H1 (cell line): ENCODE measurements at regions not wholly inside any gene's neighbourhood (a gene's known extent, or its start where the extent isn't known, plus 50 kb on each side); places are given as distances from the start of the nearest gene placed in this dataset.

Experiments
- CTCF ChIA-PET: fragments of 300-600 bp; sonication (Branson Sonifier 250); formaldehyde crosslinking; loops from one replicate; lab custom pipeline; 2021; ENCODE audit not compliant: partially characterized antibody; lab: Charles Lee
- POLR2A ChIA-PET: fragments of 300-600 bp; sonication (Branson Sonifier 250); formaldehyde crosslinking; loops from one replicate; lab custom pipeline; 2021; ENCODE audit warnings: inconsistent platforms; ENCODE audit not compliant: partially characterized antibody; lab: Charles Lee
- DNase-seq, 2 experiments: peaks; one replicate each; pipeline versions ENCODE4 v3.0.0 to v3.0.0-alpha.2; 2010 to 2022; ENCODE audit warnings: low spot score in 2 of 2, low read depth in 1 of 2, mixed read lengths in 1 of 2
- FAIRE-seq: peaks from 2 replicates; lab custom pipeline; 2011; peaks lifted over from hg19 to GRCh38; lab: Jason Lieb, UNC
- H2AFZ ChIP-seq: 2 replicates; pipeline ENCODE4 v1.8.1; 2012; ENCODE audit warnings: low read length, inconsistent platforms
- H2AK5ac ChIP-seq: 2 replicates; pipeline ENCODE4 v1.6.1; 2013; ENCODE audit warnings: low read depth, low read length
- H2BK120ac ChIP-seq: replicated peaks from 2 replicates; pipeline ENCODE3; 2013; ENCODE audit warnings: low read depth, low read length, inconsistent platforms
- H2BK12ac ChIP-seq: 2 replicates; pipeline ENCODE4 v1.6.1; 2013; ENCODE audit warnings: low read depth, low read length
- H2BK15ac ChIP-seq: 2 replicates; pipeline ENCODE4 v1.6.1; 2013; ENCODE audit warnings: low read length
- H2BK20ac ChIP-seq: 2 replicates; pipeline ENCODE4 v1.6.1; 2013; ENCODE audit warnings: low read length
- H2BK5ac ChIP-seq: 2 replicates; pipeline ENCODE4 v1.6.1; 2013; ENCODE audit warnings: low read depth, low read length
- H3K14ac ChIP-seq: 2 replicates; pipeline ENCODE4 v1.6.1; 2013; ENCODE audit warnings: inconsistent platforms; ENCODE audit not compliant: insufficient read length
- H3K18ac ChIP-seq: 2 replicates; pipeline ENCODE4 v1.6.1; 2013; ENCODE audit warnings: low read length; ENCODE audit errors: extremely low read depth
- H3K23ac ChIP-seq: 2 replicates; pipeline ENCODE4 v1.6.1; 2013; ENCODE audit warnings: inconsistent platforms; ENCODE audit not compliant: insufficient read length
- H3K23me2 ChIP-seq: 2 replicates; pipeline ENCODE4 v1.6.1; 2013; ENCODE audit warnings: low read depth, low read length
- H3K27ac ChIP-seq: 2 replicates; pipeline ENCODE4 v1.6.1; 2011; ENCODE audit warnings: low read depth, low read length, inconsistent platforms
- H3K27me3 ChIP-seq, 4 experiments: replicated peaks in 1 of 4; 1 replicate in 1 of 4; 2 replicates in 3 of 4; pipeline versions ENCODE4 v1.6.1 to v1.8.1; 2011 to 2013; ENCODE audit warnings: low read length in 3 of 4, mild to moderate bottlenecking in 3 of 4, inconsistent platforms in 2 of 4, mixed read lengths in 2 of 4, moderate library complexity in 1 of 4; ENCODE audit not compliant: control insufficient read depth in 3 of 4, insufficient read depth in 3 of 4; ENCODE audit errors: extremely low read depth in 1 of 4
- H3K36me3 ChIP-seq, 4 experiments: 2 replicates each; pipeline versions ENCODE4 v1.6.1 to v1.8.1; 2011 to 2013; ENCODE audit warnings: mild to moderate bottlenecking in 4 of 4, low read length in 3 of 4, moderate library complexity in 2 of 4, control low read depth in 1 of 4, inconsistent platforms in 1 of 4; ENCODE audit not compliant: insufficient read depth in 4 of 4, control insufficient read depth in 2 of 4
- H3K4ac ChIP-seq: replicated peaks from 2 replicates; pipeline ENCODE3; 2013; ENCODE audit warnings: low read length, low read depth, mixed read lengths, inconsistent platforms; ENCODE audit not compliant: insufficient read length
- H3K4me1 ChIP-seq, 4 experiments: replicated peaks in 1 of 4; 1 replicate in 1 of 4; 2 replicates in 3 of 4; pipeline versions ENCODE4 v1.6.1 to v1.8.1; 2011 to 2013; ENCODE audit warnings: low read length in 3 of 4, inconsistent platforms in 2 of 4, mixed read lengths in 1 of 4; ENCODE audit not compliant: insufficient read depth in 4 of 4, control insufficient read depth in 3 of 4
- H3K4me2 ChIP-seq, 2 experiments: 2 replicates each; pipeline versions ENCODE4 v1.6.1 to v1.8.1; 2011 to 2013; ENCODE audit warnings: low read depth in 2 of 2, low read length in 2 of 2, control low read depth in 1 of 2, inconsistent platforms in 1 of 2, mild to moderate bottlenecking in 1 of 2; ENCODE audit not compliant: insufficient read depth in 1 of 2
- H3K4me3 ChIP-seq, 4 experiments: fragments of 200-600, 300-600 bp in 1 of 4; sonication (generic), shearing (Covaris generic), sonication (Bioruptor Twin) in 1 of 4; 2 replicates each; pipeline versions ENCODE4 v1.5.1 to v1.8.1; 2011 to 2016; ENCODE audit warnings: low read length in 4 of 4, low read depth in 3 of 4, control low read depth in 2 of 4, inconsistent platforms in 2 of 4, mild to moderate bottlenecking in 2 of 4, mixed read lengths in 1 of 4, moderate library complexity in 1 of 4; ENCODE audit not compliant: insufficient read depth in 2 of 4; ENCODE audit errors: extremely low read depth in 1 of 4
- H3K56ac ChIP-seq: replicated peaks from 2 replicates; pipeline ENCODE3; 2013; ENCODE audit warnings: low read depth, mild to moderate bottlenecking, mixed read lengths, low read length, inconsistent platforms; ENCODE audit not compliant: insufficient read length
- H3K79me1 ChIP-seq: 2 replicates; pipeline ENCODE4 v1.6.1; 2013; ENCODE audit warnings: low read depth, low read length, control low read depth
- H3K79me2 ChIP-seq, 2 experiments: 2 replicates each; pipeline versions ENCODE4 v1.6.1 to v1.8.1; 2012 to 2013; ENCODE audit warnings: low read length in 2 of 2, mild to moderate bottlenecking in 2 of 2, inconsistent platforms in 1 of 2; ENCODE audit not compliant: insufficient read depth in 2 of 2, control insufficient read depth in 1 of 2
- H3K9ac ChIP-seq, 4 experiments: replicated peaks in 1 of 4; 1 replicate in 1 of 4; 2 replicates in 3 of 4; pipeline versions ENCODE4 v1.6.1 to v1.8.1; 2011 to 2013; ENCODE audit warnings: low read depth in 3 of 4, low read length in 3 of 4, control low read depth in 2 of 4, mild to moderate bottlenecking in 2 of 4, moderate library complexity in 2 of 4, inconsistent platforms in 1 of 4; ENCODE audit errors: extremely low read depth in 1 of 4
- H3K9me3 ChIP-seq, 2 experiments: 2 replicates each; pipeline versions ENCODE4 v1.6.1 to v1.8.1; 2012 to 2013; ENCODE audit warnings: mild to moderate bottlenecking in 2 of 2, moderate library complexity in 2 of 2, control low read depth in 1 of 2, inconsistent platforms in 1 of 2, low read depth in 1 of 2, low read length in 1 of 2, mixed read lengths in 1 of 2; ENCODE audit not compliant: insufficient read depth in 2 of 2
- H4K20me1 ChIP-seq, 2 experiments: replicated peaks in 1 of 2; 2 replicates each; pipeline versions ENCODE3 to v1.8.1; 2011 to 2013; ENCODE audit warnings: inconsistent platforms in 2 of 2, low read length in 2 of 2, mild to moderate bottlenecking in 1 of 2; ENCODE audit not compliant: insufficient read depth in 2 of 2, control insufficient read depth in 1 of 2
- H4K5ac ChIP-seq: 2 replicates; pipeline ENCODE4 v1.6.1; 2013; ENCODE audit warnings: low read length, low read depth, mixed read lengths, inconsistent platforms; ENCODE audit not compliant: insufficient read length
- H4K8ac ChIP-seq: 2 replicates; pipeline ENCODE4 v1.8.0; 2013; ENCODE audit warnings: mild to moderate bottlenecking, moderate library complexity, low read length, inconsistent platforms; ENCODE audit not compliant: insufficient read depth; ENCODE audit errors: extremely low read depth
- H4K91ac ChIP-seq: replicated peaks from 2 replicates; pipeline ENCODE3; 2013; ENCODE audit warnings: low read length, mixed read lengths, inconsistent platforms; ENCODE audit not compliant: insufficient read length
- KDM4A ChIP-seq: IDR thresholded peaks from one replicate; pipeline ENCODE4 v1.7.1; 2012; ENCODE audit warnings: low read depth, mild to moderate bottlenecking, moderate library complexity, low read length, inconsistent platforms; ENCODE audit not compliant: severe bottlenecking
- NRF1 ChIP-seq: IDR thresholded peaks from 2 replicates; pipeline ENCODE4 v1.6.1; 2011; ENCODE audit warnings: mild to moderate bottlenecking, low read depth, low read length, improper control_type of control experiment
- RBBP5 ChIP-seq: IDR thresholded peaks from 2 replicates; pipeline ENCODE4 v1.7.1; 2012; ENCODE audit warnings: low read depth, mild to moderate bottlenecking, inconsistent platforms, low read length, moderate library complexity, borderline replicate concordance
- SIX5 ChIP-seq: IDR thresholded peaks from 2 replicates; pipeline ENCODE4 v1.6.1; 2011; ENCODE audit warnings: mild to moderate bottlenecking, low read depth, low read length
- SP2 ChIP-seq: IDR thresholded peaks from 2 replicates; pipeline ENCODE4 v1.6.1; 2012; ENCODE audit warnings: mild to moderate bottlenecking, low read length, inconsistent platforms
- TBP ChIP-seq: IDR thresholded peaks from 2 replicates; pipeline ENCODE4 v1.6.1; 2011; ENCODE audit warnings: low read depth, low read length, improper control_type of control experiment
- WGBS, 2 experiments: shearing (Covaris generic) in 1 of 2; methylation state at CpG; one replicate each; pipeline versions ENCODE4 v1.1.6 to v1.1.7; 2013 to 2015; ENCODE audit warnings: low lambda C conversion rate in 2 of 2, mixed read lengths in 2 of 2, inconsistent platforms in 1 of 2, low coverage in 1 of 2, missing lambda C conversion rate in 1 of 2; ENCODE audit not compliant: insufficient replicate concordance in 2 of 2, insufficient coverage in 1 of 2, insufficient read length in 1 of 2; ENCODE audit errors: extremely low coverage in 1 of 2, missing lambda C conversion rate in 1 of 2; 5-methylcytosine and 5-hydroxymethylcytosine counted together
- TF ChIP-seq, protein P1 (sequence below): IDR thresholded peaks from 2 replicates; pipeline ENCODE4 v1.6.1; 2011; ENCODE audit warnings: low read length, improper control_type of control experiment

DNA sequence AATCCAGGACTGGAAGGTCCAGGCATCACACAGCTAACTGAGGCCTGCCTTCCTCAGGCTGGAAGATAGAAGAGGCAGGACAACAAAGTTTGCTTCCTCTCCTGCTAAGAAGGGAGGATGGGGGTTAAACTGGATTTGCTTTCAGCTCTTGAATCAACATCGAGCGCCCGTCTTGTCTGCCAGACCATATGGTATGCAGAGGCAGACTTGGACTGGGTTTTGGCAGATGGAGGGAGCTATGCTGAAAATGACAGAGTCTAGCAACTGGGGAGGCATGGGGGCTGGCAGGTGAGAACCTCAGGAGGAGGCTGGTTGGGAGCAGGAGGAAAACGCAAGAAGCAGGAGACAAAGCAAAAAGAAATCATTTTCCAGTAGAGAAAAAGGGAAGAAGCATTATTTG is 289.5 kb upstream of the IL12B start:
- DNase-seq (no peak), FAIRE-seq (no peak)
- Histone ChIP-seq H2AFZ (0 out of 2 replicates have a peak overlapping the region, but pooled peaks have one; percentile 55), H3K9ac (no peak overlapping the region), H3K27me3 (no peaks in the 10 kb centered on the region), H3K4ac (no peak overlapping the region), H4K20me1 (no peaks in the 10 kb centered on the region), H3K36me3 (no peaks in the 10 kb centered on the region), H3K56ac (no peak overlapping the region), H3K14ac (no peak overlapping the region), H2BK15ac (no peak overlapping the region), H3K23ac (no peak overlapping the region), H2BK20ac (no peak overlapping the region), H3K18ac (no peak overlapping the region), H3K27ac (no peak overlapping the region), H3K4me2 (no peak overlapping the region), H3K79me1 (no peaks in the 10 kb centered on the region), H4K5ac (no peak overlapping the region), H3K9me3 (no peaks in the 10 kb centered on the region), H3K23me2 (no peaks in the 10 kb centered on the region), H2BK120ac (no peak overlapping the region), H3K4me3 (no peak overlapping the region), H4K91ac (no peak overlapping the region), H2BK5ac (no peak overlapping the region), H4K8ac (no peak overlapping the region), H3K4me1 (peaks cover 0 to 3% (median 0%) of the 10 kb centered on the region in 4 experiments; a peak in 1 of 7 replicates), H2AK5ac (no peak overlapping the region), H2BK12ac (no peak overlapping the region), H3K79me2 (no peaks in the 10 kb centered on the region)
- ChIA-PET CTCF (interaction anchor here (0.8 kb wide), 1 partner anchor 16 kb away, joined by 3 read pairs; no protein-coding TSS in a partner anchor), POLR2A (no interaction called here)
- WGBS, 2 experiments = 98% methylated on average over 4 of the region's 4 CpGs; no CpG with 5 or more reads in 1 of the 2 experiments
- TF ChIP-seq, protein P1, sequence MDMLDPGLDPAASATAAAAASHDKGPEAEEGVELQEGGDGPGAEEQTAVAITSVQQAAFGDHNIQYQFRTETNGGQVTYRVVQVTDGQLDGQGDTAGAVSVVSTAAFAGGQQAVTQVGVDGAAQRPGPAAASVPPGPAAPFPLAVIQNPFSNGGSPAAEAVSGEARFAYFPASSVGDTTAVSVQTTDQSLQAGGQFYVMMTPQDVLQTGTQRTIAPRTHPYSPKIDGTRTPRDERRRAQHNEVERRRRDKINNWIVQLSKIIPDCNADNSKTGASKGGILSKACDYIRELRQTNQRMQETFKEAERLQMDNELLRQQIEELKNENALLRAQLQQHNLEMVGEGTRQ = no peak
- TF ChIP-seq TBP = no peak
- no peak for TF ChIP-seq RBBP5
- no peak for TF ChIP-seq SIX5
- no peak for TF ChIP-seq KDM4A
- no peak for TF ChIP-seq SP2
- TF ChIP-seq NRF1 = no peak
